NT2/D1 (cell line): ENCODE measurements at regions not wholly inside any gene's neighbourhood (a gene's known extent, or its start where the extent isn't known, plus 50 kb on each side); places are given as distances from the start of the nearest gene placed in this dataset.

Experiments used
- DNase-seq: peaks from one replicate; pipeline ENCODE4 v3.0.0-alpha.2; 2011; ENCODE audit warnings: low read depth, low spot score
- H3K27me3 ChIP-seq: 2 replicates; pipeline ENCODE4 v1.6.0; 2011; ENCODE audit warnings: mild to moderate bottlenecking; ENCODE audit not compliant: insufficient read length, insufficient read depth
- H3K36me3 ChIP-seq: 2 replicates; pipeline ENCODE4 v1.6.1; 2011; ENCODE audit warnings: mild to moderate bottlenecking, low read length, mixed read lengths; ENCODE audit not compliant: insufficient read depth, insufficient read length
- H3K4me1 ChIP-seq: 2 replicates; pipeline ENCODE4 v1.5.1; 2011; ENCODE audit not compliant: insufficient read depth, insufficient read length
- H3K4me3 ChIP-seq: 2 replicates; pipeline ENCODE4 v1.5.1; 2011; ENCODE audit warnings: low read depth; ENCODE audit not compliant: insufficient read length
- H3K9ac ChIP-seq: 2 replicates; pipeline ENCODE4 v1.6.0; 2011; ENCODE audit warnings: low read depth; ENCODE audit not compliant: insufficient read length
- H3K9me3 ChIP-seq: 2 replicates; pipeline ENCODE4 v1.5.1; 2011; ENCODE audit warnings: mild to moderate bottlenecking, low read length; ENCODE audit not compliant: insufficient read depth
- SUZ12 ChIP-seq: IDR thresholded peaks from 2 replicates; pipeline ENCODE4 v1.6.1; 2011; ENCODE audit not compliant: insufficient read length, insufficient read depth; ENCODE audit errors: extremely low read depth
- YY1 ChIP-seq: IDR thresholded peaks from 2 replicates; pipeline ENCODE4 v1.6.1; 2011; ENCODE audit not compliant: insufficient read length, insufficient read depth
- ZNF274 ChIP-seq: IDR thresholded peaks from 2 replicates; pipeline ENCODE4 v1.6.1; 2011; ENCODE audit warnings: mild to moderate bottlenecking, low read depth, low read length

DNA sequence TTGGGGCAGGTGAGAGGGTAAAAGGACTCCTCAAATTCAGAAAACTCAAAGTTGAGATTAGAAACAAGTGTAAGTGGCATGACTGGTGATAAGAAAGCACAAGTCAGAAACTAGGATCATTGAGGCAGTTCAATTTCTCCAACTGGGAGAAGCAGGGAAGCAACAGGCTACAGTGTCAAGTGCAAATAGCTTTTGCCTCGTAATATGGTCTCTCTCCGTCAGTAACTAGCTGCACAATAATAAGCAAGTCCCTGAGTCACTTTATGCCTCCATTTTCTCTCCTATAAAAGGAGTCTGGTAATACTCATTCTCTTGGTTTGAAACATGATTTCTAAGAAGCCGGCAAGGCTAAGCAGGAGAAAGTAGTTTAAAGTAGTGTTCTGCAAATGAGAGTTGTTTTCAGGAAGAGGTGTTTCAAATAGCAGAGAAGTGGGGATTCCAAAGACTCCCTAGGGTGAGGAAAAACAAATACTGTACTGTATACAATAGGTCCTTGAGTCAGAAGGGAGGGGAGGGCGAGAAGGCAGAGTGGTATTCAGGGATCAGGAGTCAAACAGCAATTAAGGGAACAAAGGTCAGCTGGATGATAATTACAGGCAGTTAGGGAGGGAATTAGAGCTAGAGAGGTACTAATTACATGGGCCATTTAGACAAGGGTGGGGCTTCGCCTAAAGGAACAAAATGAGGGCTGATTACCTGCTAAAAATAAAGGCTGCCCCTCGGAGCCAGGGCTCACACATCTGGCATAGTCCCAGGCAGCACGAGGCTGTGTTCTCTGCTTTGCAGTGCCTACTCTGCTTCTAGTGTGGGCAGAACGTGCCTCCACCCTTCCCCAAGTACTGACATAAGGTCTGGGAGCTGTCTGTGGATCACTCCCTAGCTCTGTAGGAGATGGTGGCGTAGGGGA lies 96.0 kb upstream of the BDNF start:
- Histone ChIP-seq H3K27me3 (peaks cover 99% of the 10 kb centered on the region), H3K9me3 (peaks cover 13% of the 10 kb centered on the region), H3K36me3 (no peaks in the 10 kb centered on the region), H3K9ac (no peak overlapping the region), H3K4me1 (peaks cover 5% of the 10 kb centered on the region), H3K4me3 (no peak overlapping the region)
- DNase-seq = peak; percentile 75
- TF ChIP-seq ZNF274 (no peak), SUZ12 (no peak), YY1 (no peak)

DNA sequence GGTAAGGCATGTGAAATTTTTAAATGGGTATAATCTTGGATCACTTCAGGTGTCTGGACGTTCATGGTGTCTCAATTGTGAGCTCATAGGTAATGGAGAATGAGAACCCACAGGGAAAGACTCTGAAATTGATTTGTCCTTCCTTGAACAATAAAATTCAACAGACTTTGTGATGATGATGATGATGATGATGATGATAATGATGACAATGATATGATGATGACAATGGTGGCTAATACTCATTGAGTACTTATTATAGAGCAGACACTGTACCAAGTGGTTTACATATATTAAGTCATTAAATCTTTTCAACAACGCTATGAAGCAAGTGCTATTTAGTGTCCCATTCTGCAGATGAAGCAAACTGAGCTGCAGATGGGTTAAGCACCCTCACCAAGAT lies 86.6 kb upstream of the BDNF start:
- TF ChIP-seq ZNF274 = no peak
- TF ChIP-seq SUZ12 = no peak
- TF ChIP-seq YY1 = no peak
- H3K9me3 ChIP-seq = no peaks in the 10 kb centered on the region
- H3K4me1 ChIP-seq = no peaks in the 10 kb centered on the region
- no peak overlapping the region for H3K4me3 ChIP-seq
- no peak overlapping the region for H3K9ac ChIP-seq
- H3K36me3 ChIP-seq = no peaks in the 10 kb centered on the region
- H3K27me3 ChIP-seq = peaks cover 86% of the 10 kb centered on the region
- no peak for DNase-seq

- Histone ChIP-seq H3K4me1 (no peaks in the 10 kb centered on the region), H3K27me3 (peaks cover 81% of the 10 kb centered on the region), H3K36me3 (no peaks in the 10 kb centered on the region), H3K9ac (no peak overlapping the region), H3K4me3 (no peak overlapping the region), H3K9me3 (no peaks in the 10 kb centered on the region)
- DNase-seq = no peak
- TF ChIP-seq ZNF274 (no peak), YY1 (no peak), SUZ12 (no peak)
Measured at GRCh38 chr11:27786331-27786730, 86.1 kb upstream of the BDNF start.

DNA sequence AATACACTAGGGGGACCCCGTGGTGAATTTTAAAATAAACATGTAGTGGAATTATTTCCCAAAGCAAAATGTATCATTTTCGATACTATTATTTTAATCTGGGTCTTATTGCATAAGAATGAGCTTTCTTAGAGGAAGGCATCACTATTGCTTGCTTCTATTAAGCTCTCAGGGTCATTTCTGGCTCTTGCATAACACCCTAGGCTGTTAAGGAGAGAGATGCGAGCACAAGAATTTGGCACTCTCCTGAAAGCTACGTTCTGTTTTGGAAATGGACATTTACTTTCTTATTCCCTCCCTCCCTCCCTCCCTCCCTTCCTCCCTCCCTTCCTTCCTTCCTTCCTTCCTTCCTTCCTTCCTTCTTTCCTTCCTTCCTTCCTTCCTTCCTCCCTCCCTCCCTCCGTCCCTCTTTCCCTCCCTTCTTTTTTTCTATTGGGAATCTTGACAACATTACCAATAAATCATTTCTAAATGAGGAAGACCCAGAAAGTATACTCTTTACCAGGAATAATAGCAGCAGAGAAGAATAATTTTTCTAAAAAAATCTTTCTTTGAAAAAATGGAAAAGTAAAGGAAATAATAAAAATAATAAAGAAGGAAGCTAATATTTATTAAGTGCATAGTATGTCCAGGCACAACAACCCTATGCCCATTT lies 83.6 kb upstream of the BDNF start:
- DNase-seq = no peak

GRCh38 chr11:27777033-27777432 lies 76.8 kb upstream of the BDNF start:
- no peak for DNase-seq
- no peaks in the 10 kb centered on the region for H3K4me1 ChIP-seq
- H3K4me3 ChIP-seq = no peak overlapping the region
- TF ChIP-seq SUZ12 = no peak
- no peak for TF ChIP-seq YY1
- TF ChIP-seq ZNF274 = no peak
- H3K36me3 ChIP-seq = no peaks in the 10 kb centered on the region
- no peak overlapping the region for H3K9ac ChIP-seq
- no peaks in the 10 kb centered on the region for H3K9me3 ChIP-seq
- peaks cover 7% of the 10 kb centered on the region for H3K27me3 ChIP-seq

More for the DNA sequence above, 83.6 kb upstream of the BDNF start:
- Histone ChIP-seq H3K4me3 (no peak overlapping the region), H3K9ac (no peak overlapping the region), H3K4me1 (no peaks in the 10 kb centered on the region), H3K36me3 (no peaks in the 10 kb centered on the region), H3K9me3 (no peaks in the 10 kb centered on the region), H3K27me3 (peaks cover 63% of the 10 kb centered on the region)
- TF ChIP-seq ZNF274 (no peak), YY1 (no peak), SUZ12 (no peak)

DNA sequence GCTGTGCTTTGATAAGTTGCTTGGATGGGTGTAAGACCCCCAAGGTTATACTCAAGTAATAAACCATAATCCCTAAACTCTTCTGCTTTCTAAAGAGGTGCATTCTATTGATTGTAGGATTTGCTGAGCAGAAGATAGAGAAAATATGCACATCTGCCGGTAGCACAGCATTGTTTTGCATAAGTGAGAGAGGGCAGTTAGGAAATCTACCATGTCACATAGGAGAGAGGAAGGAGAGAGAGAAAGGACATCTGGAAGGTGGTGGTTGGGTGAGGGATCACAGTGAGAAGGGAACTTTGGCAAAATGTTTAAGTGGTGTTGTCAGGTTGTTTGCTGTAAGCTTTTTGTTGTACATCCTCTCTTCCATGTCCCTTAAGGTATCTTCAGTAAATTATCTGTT lies 73.6 kb upstream of the BDNF start:
- Histone ChIP-seq H3K4me3 (no peak overlapping the region), H3K27me3 (peaks cover 5% of the 10 kb centered on the region), H3K9ac (no peak overlapping the region), H3K9me3 (no peaks in the 10 kb centered on the region), H3K36me3 (no peaks in the 10 kb centered on the region), H3K4me1 (no peaks in the 10 kb centered on the region)
- TF ChIP-seq ZNF274 (no peak), SUZ12 (no peak)
- DNase-seq = no peak

DNA sequence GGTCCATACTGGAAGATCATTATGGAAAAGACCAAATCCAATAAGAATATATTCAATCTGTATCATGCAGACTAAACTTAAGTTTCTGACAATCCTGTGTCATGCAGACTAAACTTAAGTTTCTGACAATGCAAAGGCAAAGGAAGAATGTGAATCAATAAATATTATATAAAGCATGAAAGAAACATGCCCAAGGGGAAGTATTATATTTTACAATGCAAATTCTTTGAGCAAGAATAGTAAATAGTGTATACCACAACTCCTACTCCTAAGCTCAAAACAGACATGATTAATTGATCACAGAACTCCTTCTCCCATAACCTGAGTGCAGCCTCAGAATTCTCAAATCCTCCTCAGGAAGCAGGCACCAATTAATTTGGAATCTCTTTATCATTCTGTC lies 71.3 kb upstream of the BDNF start:
- Histone ChIP-seq H3K4me3 (no peak overlapping the region), H3K27me3 (peaks cover 5% of the 10 kb centered on the region), H3K9ac (no peak overlapping the region), H3K4me1 (no peaks in the 10 kb centered on the region), H3K36me3 (no peaks in the 10 kb centered on the region), H3K9me3 (no peaks in the 10 kb centered on the region)
- DNase-seq = no peak
- no peak for TF ChIP-seq ZNF274
- no peak for TF ChIP-seq SUZ12
- TF ChIP-seq YY1 = no peak

DNA sequence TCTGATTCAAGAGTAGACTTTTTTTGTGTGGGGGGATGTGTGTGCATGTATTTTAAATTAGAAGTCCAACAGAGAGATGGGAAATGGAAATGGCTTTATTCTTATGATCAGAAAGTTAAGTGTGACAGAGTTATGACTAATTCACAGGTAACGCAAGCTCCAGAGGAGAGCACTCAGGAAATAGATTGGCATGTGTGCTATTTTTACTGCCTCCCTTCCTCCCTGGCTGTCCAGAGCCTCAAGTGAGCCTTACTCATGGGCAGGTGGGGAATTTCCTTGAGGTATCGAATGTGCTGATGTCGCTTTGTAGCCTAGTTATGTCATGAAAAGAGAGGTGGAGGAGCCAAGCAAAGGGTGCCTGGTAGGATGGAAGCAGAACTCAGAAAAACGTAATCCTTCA lies 70.3 kb upstream of the BDNF start:
- DNase-seq = no peak
- Histone ChIP-seq H3K9ac (no peak overlapping the region), H3K27me3 (peaks cover 5% of the 10 kb centered on the region)

More for the DNA sequence above, 70.3 kb upstream of the BDNF start:
- no peak for TF ChIP-seq SUZ12
- no peak for TF ChIP-seq ZNF274
- H3K4me1 ChIP-seq = no peaks in the 10 kb centered on the region
- no peak overlapping the region for H3K4me3 ChIP-seq
- no peaks in the 10 kb centered on the region for H3K36me3 ChIP-seq
- H3K9me3 ChIP-seq = no peaks in the 10 kb centered on the region
